H1 (cell line): ENCODE measurements at regions not wholly inside any gene's neighbourhood (a gene's known extent, or its start where the extent isn't known, plus 50 kb on each side); places are given as distances from the start of the nearest gene placed in this dataset.

Experiments
- CTCF ChIA-PET: fragments of 300-600 bp; sonication (Branson Sonifier 250); formaldehyde crosslinking; loops from one replicate; lab custom pipeline; 2021; ENCODE audit not compliant: partially characterized antibody; lab: Charles Lee
- POLR2A ChIA-PET: fragments of 300-600 bp; sonication (Branson Sonifier 250); formaldehyde crosslinking; loops from one replicate; lab custom pipeline; 2021; ENCODE audit warnings: inconsistent platforms; ENCODE audit not compliant: partially characterized antibody; lab: Charles Lee
- DNase-seq, 2 experiments: peaks; one replicate each; pipeline versions ENCODE4 v3.0.0 to v3.0.0-alpha.2; 2010 to 2022; ENCODE audit warnings: low spot score in 2 of 2, low read depth in 1 of 2, mixed read lengths in 1 of 2
- FAIRE-seq: peaks from 2 replicates; lab custom pipeline; 2011; peaks lifted over from hg19 to GRCh38; lab: Jason Lieb, UNC
- H2AFZ ChIP-seq: 2 replicates; pipeline ENCODE4 v1.8.1; 2012; ENCODE audit warnings: low read length, inconsistent platforms
- H2AK5ac ChIP-seq: 2 replicates; pipeline ENCODE4 v1.6.1; 2013; ENCODE audit warnings: low read depth, low read length
- H2BK120ac ChIP-seq: replicated peaks from 2 replicates; pipeline ENCODE3; 2013; ENCODE audit warnings: low read depth, low read length, inconsistent platforms
- H2BK12ac ChIP-seq: 2 replicates; pipeline ENCODE4 v1.6.1; 2013; ENCODE audit warnings: low read depth, low read length
- H2BK15ac ChIP-seq: 2 replicates; pipeline ENCODE4 v1.6.1; 2013; ENCODE audit warnings: low read length
- H2BK20ac ChIP-seq: 2 replicates; pipeline ENCODE4 v1.6.1; 2013; ENCODE audit warnings: low read length
- H2BK5ac ChIP-seq: 2 replicates; pipeline ENCODE4 v1.6.1; 2013; ENCODE audit warnings: low read depth, low read length
- H3K14ac ChIP-seq: 2 replicates; pipeline ENCODE4 v1.6.1; 2013; ENCODE audit warnings: inconsistent platforms; ENCODE audit not compliant: insufficient read length
- H3K18ac ChIP-seq: 2 replicates; pipeline ENCODE4 v1.6.1; 2013; ENCODE audit warnings: low read length; ENCODE audit errors: extremely low read depth
- H3K23ac ChIP-seq: 2 replicates; pipeline ENCODE4 v1.6.1; 2013; ENCODE audit warnings: inconsistent platforms; ENCODE audit not compliant: insufficient read length
- H3K23me2 ChIP-seq: 2 replicates; pipeline ENCODE4 v1.6.1; 2013; ENCODE audit warnings: low read depth, low read length
- H3K27ac ChIP-seq: 2 replicates; pipeline ENCODE4 v1.6.1; 2011; ENCODE audit warnings: low read depth, low read length, inconsistent platforms
- H3K27me3 ChIP-seq, 4 experiments: replicated peaks in 1 of 4; 1 replicate in 1 of 4; 2 replicates in 3 of 4; pipeline versions ENCODE4 v1.6.1 to v1.8.1; 2011 to 2013; ENCODE audit warnings: low read length in 3 of 4, mild to moderate bottlenecking in 3 of 4, inconsistent platforms in 2 of 4, mixed read lengths in 2 of 4, moderate library complexity in 1 of 4; ENCODE audit not compliant: control insufficient read depth in 3 of 4, insufficient read depth in 3 of 4; ENCODE audit errors: extremely low read depth in 1 of 4
- H3K36me3 ChIP-seq, 4 experiments: 2 replicates each; pipeline versions ENCODE4 v1.6.1 to v1.8.1; 2011 to 2013; ENCODE audit warnings: mild to moderate bottlenecking in 4 of 4, low read length in 3 of 4, moderate library complexity in 2 of 4, control low read depth in 1 of 4, inconsistent platforms in 1 of 4; ENCODE audit not compliant: insufficient read depth in 4 of 4, control insufficient read depth in 2 of 4
- H3K4ac ChIP-seq: replicated peaks from 2 replicates; pipeline ENCODE3; 2013; ENCODE audit warnings: low read length, low read depth, mixed read lengths, inconsistent platforms; ENCODE audit not compliant: insufficient read length
- H3K4me1 ChIP-seq, 4 experiments: replicated peaks in 1 of 4; 1 replicate in 1 of 4; 2 replicates in 3 of 4; pipeline versions ENCODE4 v1.6.1 to v1.8.1; 2011 to 2013; ENCODE audit warnings: low read length in 3 of 4, inconsistent platforms in 2 of 4, mixed read lengths in 1 of 4; ENCODE audit not compliant: insufficient read depth in 4 of 4, control insufficient read depth in 3 of 4
- H3K4me2 ChIP-seq, 2 experiments: 2 replicates each; pipeline versions ENCODE4 v1.6.1 to v1.8.1; 2011 to 2013; ENCODE audit warnings: low read depth in 2 of 2, low read length in 2 of 2, control low read depth in 1 of 2, inconsistent platforms in 1 of 2, mild to moderate bottlenecking in 1 of 2; ENCODE audit not compliant: insufficient read depth in 1 of 2
- H3K4me3 ChIP-seq, 4 experiments: fragments of 200-600, 300-600 bp in 1 of 4; sonication (generic), shearing (Covaris generic), sonication (Bioruptor Twin) in 1 of 4; 2 replicates each; pipeline versions ENCODE4 v1.5.1 to v1.8.1; 2011 to 2016; ENCODE audit warnings: low read length in 4 of 4, low read depth in 3 of 4, control low read depth in 2 of 4, inconsistent platforms in 2 of 4, mild to moderate bottlenecking in 2 of 4, mixed read lengths in 1 of 4, moderate library complexity in 1 of 4; ENCODE audit not compliant: insufficient read depth in 2 of 4; ENCODE audit errors: extremely low read depth in 1 of 4
- H3K56ac ChIP-seq: replicated peaks from 2 replicates; pipeline ENCODE3; 2013; ENCODE audit warnings: low read depth, mild to moderate bottlenecking, mixed read lengths, low read length, inconsistent platforms; ENCODE audit not compliant: insufficient read length
- H3K79me1 ChIP-seq: 2 replicates; pipeline ENCODE4 v1.6.1; 2013; ENCODE audit warnings: low read depth, low read length, control low read depth
- H3K79me2 ChIP-seq, 2 experiments: 2 replicates each; pipeline versions ENCODE4 v1.6.1 to v1.8.1; 2012 to 2013; ENCODE audit warnings: low read length in 2 of 2, mild to moderate bottlenecking in 2 of 2, inconsistent platforms in 1 of 2; ENCODE audit not compliant: insufficient read depth in 2 of 2, control insufficient read depth in 1 of 2
- H3K9ac ChIP-seq, 4 experiments: replicated peaks in 1 of 4; 1 replicate in 1 of 4; 2 replicates in 3 of 4; pipeline versions ENCODE4 v1.6.1 to v1.8.1; 2011 to 2013; ENCODE audit warnings: low read depth in 3 of 4, low read length in 3 of 4, control low read depth in 2 of 4, mild to moderate bottlenecking in 2 of 4, moderate library complexity in 2 of 4, inconsistent platforms in 1 of 4; ENCODE audit errors: extremely low read depth in 1 of 4
- H3K9me3 ChIP-seq, 2 experiments: 2 replicates each; pipeline versions ENCODE4 v1.6.1 to v1.8.1; 2012 to 2013; ENCODE audit warnings: mild to moderate bottlenecking in 2 of 2, moderate library complexity in 2 of 2, control low read depth in 1 of 2, inconsistent platforms in 1 of 2, low read depth in 1 of 2, low read length in 1 of 2, mixed read lengths in 1 of 2; ENCODE audit not compliant: insufficient read depth in 2 of 2
- H4K20me1 ChIP-seq, 2 experiments: replicated peaks in 1 of 2; 2 replicates each; pipeline versions ENCODE3 to v1.8.1; 2011 to 2013; ENCODE audit warnings: inconsistent platforms in 2 of 2, low read length in 2 of 2, mild to moderate bottlenecking in 1 of 2; ENCODE audit not compliant: insufficient read depth in 2 of 2, control insufficient read depth in 1 of 2
- H4K5ac ChIP-seq: 2 replicates; pipeline ENCODE4 v1.6.1; 2013; ENCODE audit warnings: low read length, low read depth, mixed read lengths, inconsistent platforms; ENCODE audit not compliant: insufficient read length
- H4K8ac ChIP-seq: 2 replicates; pipeline ENCODE4 v1.8.0; 2013; ENCODE audit warnings: mild to moderate bottlenecking, moderate library complexity, low read length, inconsistent platforms; ENCODE audit not compliant: insufficient read depth; ENCODE audit errors: extremely low read depth
- H4K91ac ChIP-seq: replicated peaks from 2 replicates; pipeline ENCODE3; 2013; ENCODE audit warnings: low read length, mixed read lengths, inconsistent platforms; ENCODE audit not compliant: insufficient read length
- BCL11A ChIP-seq, 2 experiments: IDR thresholded peaks; one replicate each; pipeline ENCODE4 v1.6.1; 2011; ENCODE audit warnings: low read depth in 2 of 2, low read length in 2 of 2, mild to moderate bottlenecking in 2 of 2
- CHD1 ChIP-seq: IDR thresholded peaks from 2 replicates; pipeline ENCODE4 v1.6.1; 2012; ENCODE audit warnings: low read depth, low read length, improper control_type of control experiment
- CREB1 ChIP-seq: IDR thresholded peaks from 2 replicates; pipeline ENCODE4 v1.6.1; 2012; ENCODE audit warnings: inconsistent platforms
- EGR1 ChIP-seq: IDR thresholded peaks from 2 replicates; pipeline ENCODE4 v1.6.1; 2011; ENCODE audit warnings: low read depth, low read length, borderline replicate concordance
- GABPA ChIP-seq: IDR thresholded peaks from 2 replicates; pipeline ENCODE4 v1.6.1; 2011; ENCODE audit warnings: mild to moderate bottlenecking, low read length, moderate library complexity, borderline replicate concordance; ENCODE audit not compliant: insufficient read depth
- KDM1A ChIP-seq: fragments of 200-600, 300-600 bp; sonication (generic); IDR thresholded peaks from 2 replicates; pipeline ENCODE4 v1.7.1; 2016; ENCODE audit warnings: mild to moderate bottlenecking, low read length, borderline replicate concordance
- KDM4A ChIP-seq: IDR thresholded peaks from one replicate; pipeline ENCODE4 v1.7.1; 2012; ENCODE audit warnings: low read depth, mild to moderate bottlenecking, moderate library complexity, low read length, inconsistent platforms; ENCODE audit not compliant: severe bottlenecking
- NANOG ChIP-seq: IDR thresholded peaks from 2 replicates; pipeline ENCODE4 v1.6.1; 2011; ENCODE audit warnings: low read length, low read depth, mild to moderate bottlenecking, inconsistent platforms; ENCODE audit not compliant: insufficient read depth, poor library complexity, severe bottlenecking
- RBBP5 ChIP-seq: IDR thresholded peaks from 2 replicates; pipeline ENCODE4 v1.7.1; 2012; ENCODE audit warnings: low read depth, mild to moderate bottlenecking, inconsistent platforms, low read length, moderate library complexity, borderline replicate concordance
- RNF2 ChIP-seq: fragments of 200-900, 300-1000 bp; sonication (generic); IDR thresholded peaks from 2 replicates; pipeline ENCODE4 v1.7.1; 2016; ENCODE audit warnings: borderline replicate concordance, low read depth, mild to moderate bottlenecking, antibody characterized with exemption, low read length; ENCODE audit not compliant: poor library complexity, severe bottlenecking; ENCODE audit errors: missing control alignments
- SUZ12 ChIP-seq: fragments of 200-600 bp; sonication (generic); IDR thresholded peaks from 2 replicates; pipeline ENCODE4 v1.6.1; 2012; ENCODE audit warnings: mild to moderate bottlenecking, inconsistent platforms, low read length, moderate library complexity, mixed read lengths
- ZNF274 ChIP-seq: IDR thresholded peaks from 2 replicates; pipeline ENCODE4 v1.7.0; 2012; ENCODE audit warnings: low read length, borderline replicate concordance; ENCODE audit errors: extremely low read depth
- WGBS, 2 experiments: shearing (Covaris generic) in 1 of 2; methylation state at CpG; one replicate each; pipeline versions ENCODE4 v1.1.6 to v1.1.7; 2013 to 2015; ENCODE audit warnings: low lambda C conversion rate in 2 of 2, mixed read lengths in 2 of 2, inconsistent platforms in 1 of 2, low coverage in 1 of 2, missing lambda C conversion rate in 1 of 2; ENCODE audit not compliant: insufficient replicate concordance in 2 of 2, insufficient coverage in 1 of 2, insufficient read length in 1 of 2; ENCODE audit errors: extremely low coverage in 1 of 2, missing lambda C conversion rate in 1 of 2; 5-methylcytosine and 5-hydroxymethylcytosine counted together
- TF ChIP-seq, protein P1 (sequence below): IDR thresholded peaks from 2 replicates; pipeline ENCODE4 v1.6.1; 2012; ENCODE audit warnings: inconsistent platforms

DNA sequence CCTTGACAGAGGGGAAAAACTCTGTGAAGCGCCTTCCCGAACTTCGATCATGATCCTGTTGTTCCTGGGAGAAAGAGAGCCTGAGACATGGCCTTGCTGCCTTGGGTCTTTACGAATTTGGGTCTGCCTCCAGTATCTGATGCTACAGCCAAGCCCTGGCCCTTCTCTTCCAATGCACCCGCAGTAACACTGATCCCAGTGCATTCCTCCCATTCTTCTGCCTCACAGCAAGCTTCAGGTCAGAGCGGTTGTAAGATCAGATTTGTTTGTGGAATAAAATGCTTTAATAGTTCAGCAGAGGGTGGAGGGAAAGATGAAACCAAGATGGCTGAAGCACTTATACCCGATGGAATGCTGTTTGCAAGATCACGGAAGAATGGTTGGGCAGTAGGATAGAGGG is 196.7 kb upstream of the SIX2 start:
- no peaks in the 10 kb centered on the region for H3K36me3 ChIP-seq
- H3K23me2 ChIP-seq = no peaks in the 10 kb centered on the region; the same call in 1 of the 2 replicates
- no peak overlapping the region for H3K23ac ChIP-seq
- no peaks in the 10 kb centered on the region for H3K4me1 ChIP-seq
- no peak overlapping the region for H3K18ac ChIP-seq
- H2BK15ac ChIP-seq = no peak overlapping the region
- ChIA-PET POLR2A (no interaction called here), CTCF (no interaction called here)
- no peak overlapping the region for H3K4ac ChIP-seq
- no peaks in the 10 kb centered on the region for H3K79me1 ChIP-seq
- TF ChIP-seq SUZ12 = no peak
- TF ChIP-seq RBBP5 = no peak
- no peak for TF ChIP-seq CHD1
- no peak for TF ChIP-seq NANOG
- TF ChIP-seq CREB1 = no peak
- TF ChIP-seq EGR1 = no peak
- TF ChIP-seq RNF2 = no peak
- no peak for TF ChIP-seq KDM1A
- no peak for TF ChIP-seq BCL11A (IDR thresholded peaks at IDR 0.05; ENCODE audit: low read depth in 2 of 2, low read length in 2 of 2)
- TF ChIP-seq ZNF274 = no peak
- no peak for TF ChIP-seq GABPA
- TF ChIP-seq, protein P1, sequence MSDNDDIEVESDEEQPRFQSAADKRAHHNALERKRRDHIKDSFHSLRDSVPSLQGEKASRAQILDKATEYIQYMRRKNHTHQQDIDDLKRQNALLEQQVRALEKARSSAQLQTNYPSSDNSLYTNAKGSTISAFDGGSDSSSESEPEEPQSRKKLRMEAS = no peak
- no peak for TF ChIP-seq KDM4A
- no peak overlapping the region for H3K27ac ChIP-seq
- H4K8ac ChIP-seq = no peak overlapping the region
- DNase-seq (peak in 1 of 2 experiments; percentile 24), FAIRE-seq (no peak)
- H2BK5ac ChIP-seq = no peak overlapping the region
- no peaks in the 10 kb centered on the region for H4K20me1 ChIP-seq
- H3K9ac ChIP-seq = no peak overlapping the region
- no peak overlapping the region for H2BK12ac ChIP-seq
- H3K4me3 ChIP-seq = no peak overlapping the region
- H3K56ac ChIP-seq = no peak overlapping the region
- no peak overlapping the region for H3K4me2 ChIP-seq
- no peak overlapping the region for H2AK5ac ChIP-seq
- H3K27me3 ChIP-seq = no peaks in the 10 kb centered on the region
- no peak overlapping the region for H4K91ac ChIP-seq
- no peak overlapping the region for H2BK20ac ChIP-seq
- WGBS, 2 experiments = 82% methylated on average over 8 of the region's 8 CpGs; no CpG with 5 or more reads in 1 of the 2 experiments
- no peak overlapping the region for H3K14ac ChIP-seq
- no peak overlapping the region for H2AFZ ChIP-seq
- no peaks in the 10 kb centered on the region for H3K9me3 ChIP-seq
- no peak overlapping the region for H2BK120ac ChIP-seq
- H4K5ac ChIP-seq = no peak overlapping the region
- H3K79me2 ChIP-seq = no peaks in the 10 kb centered on the region
